SK-N-SH (cell line): ENCODE measurements at regions not wholly inside any gene's neighbourhood (a gene's known extent, or its start where the extent isn't known, plus 50 kb on each side); places are given as distances from the start of the nearest gene placed in this dataset.

Experiments
- CTCF ChIA-PET: fragments of 300-600, 350-600 bp; formaldehyde crosslinking; extraction: SDS; loops from one replicate; lab custom pipeline; 2021; lab: Yijun Ruan, JAX
- POLR2A ChIA-PET: fragments of 350-600 bp; sonication (Branson Sonifier 250); formaldehyde crosslinking; extraction: SDS; loops from one replicate; lab custom pipeline; 2020; ENCODE audit warnings: antibody characterized with exemption, inconsistent platforms; lab: Yijun Ruan, JAX
- DNase-seq: peaks from one replicate; pipeline ENCODE4 v3.0.0; 2012
- H2AFZ ChIP-seq: fragments of 200-600 bp; sonication (generic); 2 replicates; pipeline ENCODE4 v1.8.1; 2016; ENCODE audit warnings: antibody characterized with exemption, mild to moderate bottlenecking, low read depth
- H3F3A ChIP-seq: fragments of 200-600 bp; sonication (generic); replicated peaks from 2 replicates; pipeline ENCODE3; 2016; ENCODE audit warnings: antibody characterized with exemption, mild to moderate bottlenecking; ENCODE audit not compliant: insufficient read depth
- H3K27ac ChIP-seq, 2 experiments: fragments of 200-500 bp in 1 of 2; fragments of 200-600 bp in 1 of 2; sonication (Bioruptor generic) in 1 of 2; sonication (generic), shearing (Covaris generic) in 1 of 2; 2 replicates each; pipeline versions ENCODE4 v1.5.1 to v1.6.1; 2014 to 2016; ENCODE audit warnings: low read depth in 2 of 2, inconsistent platforms in 1 of 2, low read length in 1 of 2, mild to moderate bottlenecking in 1 of 2, mixed read lengths in 1 of 2
- H3K27me3 ChIP-seq: fragments of 200-600 bp; sonication (generic), shearing (Covaris generic); 2 replicates; pipeline ENCODE4 v1.6.1; 2016; ENCODE audit warnings: mixed run types; ENCODE audit not compliant: insufficient read depth
- H3K36me3 ChIP-seq, 2 experiments: fragments of 200-500 bp in 1 of 2; fragments of 200-600 bp in 1 of 2; sonication (Bioruptor generic) in 1 of 2; sonication (generic) in 1 of 2; replicated peaks in 1 of 2; 2 replicates each; pipeline versions ENCODE3 to v1.5.1; 2014 to 2016; ENCODE audit warnings: low read length in 1 of 2, mild to moderate bottlenecking in 1 of 2; ENCODE audit not compliant: insufficient read depth in 2 of 2, control insufficient read depth in 1 of 2
- H3K4me1 ChIP-seq, 2 experiments: fragments of 200-500 bp in 1 of 2; fragments of 200-600 bp in 1 of 2; sonication (Bioruptor generic) in 1 of 2; sonication (generic), shearing (Covaris generic) in 1 of 2; 2 replicates each; pipeline versions ENCODE4 v1.5.1 to v1.6.1; 2014 to 2016; ENCODE audit warnings: low read depth in 1 of 2, low read length in 1 of 2, mixed run types in 1 of 2; ENCODE audit not compliant: insufficient read depth in 2 of 2, control insufficient read depth in 1 of 2
- H3K4me2 ChIP-seq: fragments of 200-600 bp; sonication (generic), shearing (Covaris generic); 2 replicates; pipeline ENCODE4 v1.6.1; 2017; ENCODE audit warnings: mixed run types
- H3K4me3 ChIP-seq, 2 experiments: fragments of 200-500 bp in 1 of 2; fragments of 200-600 bp in 1 of 2; sonication (Bioruptor generic) in 1 of 2; sonication (generic), shearing (Covaris generic) in 1 of 2; 2 replicates each; pipeline versions ENCODE4 v1.5.1 to v1.8.1; 2014 to 2016; ENCODE audit warnings: low read depth in 2 of 2, inconsistent platforms in 1 of 2, low read length in 1 of 2, mild to moderate bottlenecking in 1 of 2, mixed read lengths in 1 of 2, moderate library complexity in 1 of 2
- H3K79me2 ChIP-seq: fragments of 200-600 bp; sonication (generic); 2 replicates; pipeline ENCODE4 v1.8.1; 2017; ENCODE audit warnings: mild to moderate bottlenecking; ENCODE audit not compliant: insufficient read depth
- H3K9ac ChIP-seq: fragments of 200-600 bp; sonication (generic); 2 replicates; pipeline ENCODE4 v1.6.1; 2017; ENCODE audit warnings: mixed run types
- H3K9me2 ChIP-seq: fragments of 200-600 bp; sonication (generic); 2 replicates; pipeline ENCODE4 v1.6.1; 2017; ENCODE audit warnings: mixed run types
- H3K9me3 ChIP-seq: fragments of 200-600 bp; sonication (generic); 2 replicates; pipeline ENCODE4 v1.6.1; 2017; ENCODE audit warnings: mixed run types, mild to moderate bottlenecking, moderate library complexity
- H4K20me1 ChIP-seq: fragments of 200-600 bp; sonication (generic); 2 replicates; pipeline ENCODE4 v1.6.1; 2017; ENCODE audit warnings: mild to moderate bottlenecking, mixed run types; ENCODE audit not compliant: insufficient read depth
- CHD2 ChIP-seq: fragments of 150-350 bp; IDR thresholded peaks from 2 replicates; pipeline ENCODE4 v1.6.1; 2018; ENCODE audit warnings: low read length; ENCODE audit not compliant: partially characterized antibody
- EP300 ChIP-seq, 2 experiments: IDR thresholded peaks; 2 replicates each; pipeline versions ENCODE4 v1.4.0 to v1.6.1; 2012; ENCODE audit warnings: borderline replicate concordance in 1 of 2, low read depth in 1 of 2, low read length in 1 of 2
- EZH2phosphoT487 ChIP-seq: fragments of 200-600 bp; sonication (generic); IDR thresholded peaks from 2 replicates; pipeline ENCODE4 v1.6.1; 2017; ENCODE audit warnings: low read depth, mixed run types, mild to moderate bottlenecking, antibody characterized with exemption, moderate library complexity, borderline replicate concordance
- FOXJ3 ChIP-seq: sonication (generic); formaldehyde crosslinking; IDR thresholded peaks from 2 replicates; pipeline ENCODE4 v1.5.1; 2020; ENCODE audit warnings: mild to moderate bottlenecking, missing genetic modification reagents
- FOXM1 ChIP-seq: IDR thresholded peaks from 2 replicates; pipeline ENCODE4 v1.4.0; 2012; ENCODE audit warnings: low read depth, mild to moderate bottlenecking
- GATA2 ChIP-seq: sonication (generic); formaldehyde crosslinking; IDR thresholded peaks from 2 replicates; pipeline ENCODE4 v1.5.0; 2020; ENCODE audit warnings: mild to moderate bottlenecking, missing genetic modification reagents
- JUND ChIP-seq: IDR thresholded peaks from 2 replicates; pipeline ENCODE4 v1.4.0; 2012
- NFIC ChIP-seq: IDR thresholded peaks from 2 replicates; pipeline ENCODE4 v1.4.0; 2012; ENCODE audit warnings: borderline replicate concordance
- NRF1 ChIP-seq: IDR thresholded peaks from 2 replicates; pipeline ENCODE4 v1.6.1; 2012; ENCODE audit warnings: low read depth, mild to moderate bottlenecking, low read length
- POLR2AphosphoS5 ChIP-seq: IDR thresholded peaks from 2 replicates; pipeline ENCODE4 v1.6.1; 2012; ENCODE audit warnings: low read depth, low read length
- RAD21 ChIP-seq: IDR thresholded peaks from 2 replicates; pipeline ENCODE4 v1.6.1; 2012; ENCODE audit warnings: mild to moderate bottlenecking, low read length
- RXRA ChIP-seq: IDR thresholded peaks from 2 replicates; pipeline ENCODE4 v1.4.0; 2012; ENCODE audit warnings: low read depth, mild to moderate bottlenecking, borderline replicate concordance
- SIN3A ChIP-seq: IDR thresholded peaks from 2 replicates; pipeline ENCODE4 v1.6.1; 2012; ENCODE audit warnings: low read depth, mild to moderate bottlenecking, low read length, moderate library complexity, borderline replicate concordance
- SMC3 ChIP-seq: IDR thresholded peaks from 2 replicates; pipeline ENCODE4 v1.6.1; 2012; ENCODE audit warnings: low read depth, low read length, improper control_type of control experiment
- TAF1 ChIP-seq: IDR thresholded peaks from 2 replicates; pipeline ENCODE4 v1.6.1; 2012; ENCODE audit warnings: low read depth, mild to moderate bottlenecking, low read length, moderate library complexity, borderline replicate concordance
- TEAD4 ChIP-seq: IDR thresholded peaks from 2 replicates; pipeline ENCODE4 v1.4.0; 2012; ENCODE audit warnings: mild to moderate bottlenecking, borderline replicate concordance; ENCODE audit not compliant: insufficient read depth
- WGBS: methylation state at CpG from one replicate; pipeline ENCODE4 v1.1.6; 2017; ENCODE audit warnings: low lambda C conversion rate; 5-methylcytosine and 5-hydroxymethylcytosine counted together
- TF ChIP-seq, protein P1 (sequence below): IDR thresholded peaks from 2 replicates; pipeline ENCODE4; 2012
- TF ChIP-seq, protein P2 (sequence below): fragments of 200-600 bp; sonication (generic); IDR thresholded peaks from 2 replicates; pipeline ENCODE4 v1.6.1; 2017; ENCODE audit warnings: antibody characterized with exemption, mild to moderate bottlenecking, moderate library complexity
- TF ChIP-seq, protein P3 (sequence below): IDR thresholded peaks from 2 replicates; pipeline ENCODE4 v1.4.0; 2012; ENCODE audit warnings: low read depth
- TF ChIP-seq, protein P4 (sequence below): IDR thresholded peaks from 2 replicates; pipeline ENCODE4 v1.4.0; 2012; ENCODE audit warnings: low read depth, borderline replicate concordance
- TF ChIP-seq, protein P5 (sequence below): IDR thresholded peaks from 2 replicates; pipeline ENCODE4 v1.6.1; 2012; ENCODE audit warnings: mild to moderate bottlenecking, low read depth, low read length, moderate library complexity

DNA sequence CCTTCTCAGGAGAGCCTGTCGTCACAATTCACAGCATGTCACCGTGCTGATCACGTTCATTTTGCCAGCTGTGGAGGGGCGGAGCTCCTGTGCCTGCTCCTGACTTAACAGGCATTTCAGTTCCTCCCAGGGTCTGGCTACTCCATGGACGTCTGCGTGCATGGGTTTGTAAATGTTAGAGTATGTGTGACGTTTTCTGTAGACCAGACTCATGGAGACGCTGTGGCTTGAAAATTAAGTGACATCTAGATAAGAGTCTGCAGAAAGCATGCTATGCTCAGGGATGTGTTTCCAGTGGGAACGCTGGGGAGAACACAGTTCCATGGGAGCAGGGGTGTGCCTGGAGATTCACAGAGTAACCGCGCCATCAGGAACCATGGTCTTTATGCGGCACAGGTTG lies 804.0 kb downstream of the TBC1D22A start:
- ChIA-PET POLR2A (no interaction called here), CTCF (no interaction called here)
- no peaks in the 10 kb centered on the region for H3K36me3 ChIP-seq
- no peaks in the 10 kb centered on the region; the same call in 1 of the 2 replicates for H3K27me3 ChIP-seq
- no peak overlapping the region for H3K27ac ChIP-seq
- H3K9ac ChIP-seq = no peak overlapping the region
- no peak overlapping the region for H3K4me2 ChIP-seq
- no peak overlapping the region for H2AFZ ChIP-seq
- H3F3A ChIP-seq = no peaks in the 10 kb centered on the region
- H3K9me3 ChIP-seq = no peaks in the 10 kb centered on the region
- H3K4me3 ChIP-seq = no peak overlapping the region
- DNase-seq = no peak
- no peaks in the 10 kb centered on the region; a peak in 1 of 4 replicates for H3K4me1 ChIP-seq
- no peaks in the 10 kb centered on the region for H3K79me2 ChIP-seq
- WGBS = 40% methylated on average over 8 of the region's 12 CpGs
- H4K20me1 ChIP-seq = no peaks in the 10 kb centered on the region
- H3K9me2 ChIP-seq = no peaks in the 10 kb centered on the region
- TF ChIP-seq SIN3A = no peak
- TF ChIP-seq POLR2AphosphoS5 = no peak
- TF ChIP-seq TAF1 = no peak
- TF ChIP-seq, protein P1, sequence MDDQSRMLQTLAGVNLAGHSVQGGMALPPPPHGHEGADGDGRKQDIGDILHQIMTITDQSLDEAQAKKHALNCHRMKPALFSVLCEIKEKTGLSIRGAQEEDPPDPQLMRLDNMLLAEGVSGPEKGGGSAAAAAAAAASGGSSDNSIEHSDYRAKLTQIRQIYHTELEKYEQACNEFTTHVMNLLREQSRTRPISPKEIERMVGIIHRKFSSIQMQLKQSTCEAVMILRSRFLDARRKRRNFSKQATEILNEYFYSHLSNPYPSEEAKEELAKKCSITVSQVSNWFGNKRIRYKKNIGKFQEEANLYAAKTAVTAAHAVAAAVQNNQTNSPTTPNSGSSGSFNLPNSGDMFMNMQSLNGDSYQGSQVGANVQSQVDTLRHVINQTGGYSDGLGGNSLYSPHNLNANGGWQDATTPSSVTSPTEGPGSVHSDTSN = no peak
- TF ChIP-seq FOXJ3 (CRISPR knock-in tag) = no peak
- no peak for TF ChIP-seq NRF1
- TF ChIP-seq RAD21 = no peak
- TF ChIP-seq GATA2 (CRISPR knock-in tag) = no peak
- no peak for TF ChIP-seq TEAD4
- TF ChIP-seq FOXM1 = no peak
- TF ChIP-seq SMC3 = no peak
- no peak for TF ChIP-seq NFIC
- TF ChIP-seq, protein P2, sequence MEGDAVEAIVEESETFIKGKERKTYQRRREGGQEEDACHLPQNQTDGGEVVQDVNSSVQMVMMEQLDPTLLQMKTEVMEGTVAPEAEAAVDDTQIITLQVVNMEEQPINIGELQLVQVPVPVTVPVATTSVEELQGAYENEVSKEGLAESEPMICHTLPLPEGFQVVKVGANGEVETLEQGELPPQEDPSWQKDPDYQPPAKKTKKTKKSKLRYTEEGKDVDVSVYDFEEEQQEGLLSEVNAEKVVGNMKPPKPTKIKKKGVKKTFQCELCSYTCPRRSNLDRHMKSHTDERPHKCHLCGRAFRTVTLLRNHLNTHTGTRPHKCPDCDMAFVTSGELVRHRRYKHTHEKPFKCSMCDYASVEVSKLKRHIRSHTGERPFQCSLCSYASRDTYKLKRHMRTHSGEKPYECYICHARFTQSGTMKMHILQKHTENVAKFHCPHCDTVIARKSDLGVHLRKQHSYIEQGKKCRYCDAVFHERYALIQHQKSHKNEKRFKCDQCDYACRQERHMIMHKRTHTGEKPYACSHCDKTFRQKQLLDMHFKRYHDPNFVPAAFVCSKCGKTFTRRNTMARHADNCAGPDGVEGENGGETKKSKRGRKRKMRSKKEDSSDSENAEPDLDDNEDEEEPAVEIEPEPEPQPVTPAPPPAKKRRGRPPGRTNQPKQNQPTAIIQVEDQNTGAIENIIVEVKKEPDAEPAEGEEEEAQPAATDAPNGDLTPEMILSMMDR = no peak

DNA sequence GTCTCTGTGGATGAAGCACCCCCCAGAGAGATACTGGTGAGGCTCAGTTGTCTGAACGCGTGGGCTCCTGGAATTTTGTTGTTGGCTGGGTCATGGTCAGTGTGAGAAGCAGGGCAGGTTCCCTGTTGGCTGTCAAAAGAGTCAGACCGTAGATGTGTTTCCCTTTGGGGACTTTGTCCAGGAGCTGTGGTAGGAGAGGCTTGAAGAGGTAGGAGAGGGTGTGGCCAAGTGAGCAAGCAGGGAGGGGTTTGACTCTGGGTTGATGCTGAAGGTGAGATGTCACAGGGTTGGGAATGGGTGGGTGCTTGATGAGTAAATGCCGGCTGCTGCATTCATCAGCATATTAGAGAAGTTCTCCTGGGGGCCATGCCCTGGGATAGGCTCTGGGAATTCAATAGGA lies 803.2 kb downstream of the TBC1D22A start:
- DNase-seq = no peak
- H2AFZ ChIP-seq = no peak overlapping the region
- POLR2A ChIA-PET = no interaction called here
- H3K4me3 ChIP-seq = no peak overlapping the region
- no peak for TF ChIP-seq GATA2 (CRISPR knock-in tag)
- TF ChIP-seq, protein P3, sequence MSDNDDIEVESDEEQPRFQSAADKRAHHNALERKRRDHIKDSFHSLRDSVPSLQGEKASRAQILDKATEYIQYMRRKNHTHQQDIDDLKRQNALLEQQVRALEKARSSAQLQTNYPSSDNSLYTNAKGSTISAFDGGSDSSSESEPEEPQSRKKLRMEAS = no peak
- TF ChIP-seq, protein P4, sequence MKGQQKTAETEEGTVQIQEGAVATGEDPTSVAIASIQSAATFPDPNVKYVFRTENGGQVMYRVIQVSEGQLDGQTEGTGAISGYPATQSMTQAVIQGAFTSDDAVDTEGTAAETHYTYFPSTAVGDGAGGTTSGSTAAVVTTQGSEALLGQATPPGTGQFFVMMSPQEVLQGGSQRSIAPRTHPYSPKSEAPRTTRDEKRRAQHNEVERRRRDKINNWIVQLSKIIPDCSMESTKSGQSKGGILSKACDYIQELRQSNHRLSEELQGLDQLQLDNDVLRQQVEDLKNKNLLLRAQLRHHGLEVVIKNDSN = no peak
- TF ChIP-seq RXRA = no peak
- TF ChIP-seq EP300 (IDR thresholded peaks at IDR 0.05; ENCODE audit: borderline replicate concordance in 1 of 2, low read depth in 1 of 2, low read length in 1 of 2) = no peak
- TF ChIP-seq JUND = no peak
- TF ChIP-seq CHD2 = no peak
- TF ChIP-seq, protein P5, sequence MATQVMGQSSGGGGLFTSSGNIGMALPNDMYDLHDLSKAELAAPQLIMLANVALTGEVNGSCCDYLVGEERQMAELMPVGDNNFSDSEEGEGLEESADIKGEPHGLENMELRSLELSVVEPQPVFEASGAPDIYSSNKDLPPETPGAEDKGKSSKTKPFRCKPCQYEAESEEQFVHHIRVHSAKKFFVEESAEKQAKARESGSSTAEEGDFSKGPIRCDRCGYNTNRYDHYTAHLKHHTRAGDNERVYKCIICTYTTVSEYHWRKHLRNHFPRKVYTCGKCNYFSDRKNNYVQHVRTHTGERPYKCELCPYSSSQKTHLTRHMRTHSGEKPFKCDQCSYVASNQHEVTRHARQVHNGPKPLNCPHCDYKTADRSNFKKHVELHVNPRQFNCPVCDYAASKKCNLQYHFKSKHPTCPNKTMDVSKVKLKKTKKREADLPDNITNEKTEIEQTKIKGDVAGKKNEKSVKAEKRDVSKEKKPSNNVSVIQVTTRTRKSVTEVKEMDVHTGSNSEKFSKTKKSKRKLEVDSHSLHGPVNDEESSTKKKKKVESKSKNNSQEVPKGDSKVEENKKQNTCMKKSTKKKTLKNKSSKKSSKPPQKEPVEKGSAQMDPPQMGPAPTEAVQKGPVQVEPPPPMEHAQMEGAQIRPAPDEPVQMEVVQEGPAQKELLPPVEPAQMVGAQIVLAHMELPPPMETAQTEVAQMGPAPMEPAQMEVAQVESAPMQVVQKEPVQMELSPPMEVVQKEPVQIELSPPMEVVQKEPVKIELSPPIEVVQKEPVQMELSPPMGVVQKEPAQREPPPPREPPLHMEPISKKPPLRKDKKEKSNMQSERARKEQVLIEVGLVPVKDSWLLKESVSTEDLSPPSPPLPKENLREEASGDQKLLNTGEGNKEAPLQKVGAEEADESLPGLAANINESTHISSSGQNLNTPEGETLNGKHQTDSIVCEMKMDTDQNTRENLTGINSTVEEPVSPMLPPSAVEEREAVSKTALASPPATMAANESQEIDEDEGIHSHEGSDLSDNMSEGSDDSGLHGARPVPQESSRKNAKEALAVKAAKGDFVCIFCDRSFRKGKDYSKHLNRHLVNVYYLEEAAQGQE = no peak
- no peak for TF ChIP-seq EZH2phosphoT487
- H3F3A ChIP-seq = no peaks in the 10 kb centered on the region
- no peaks in the 10 kb centered on the region; a peak in 1 of 4 replicates for H3K4me1 ChIP-seq
- no peak overlapping the region for H3K9ac ChIP-seq
- H3K4me2 ChIP-seq = no peak overlapping the region
- H3K27ac ChIP-seq = no peak overlapping the region
- CTCF ChIA-PET = no interaction called here
- H3K27me3 ChIP-seq = no peaks in the 10 kb centered on the region; the same call in 1 of the 2 replicates
- no peaks in the 10 kb centered on the region for H3K36me3 ChIP-seq
- 35% methylated on average over 4 of the region's 4 CpGs for WGBS
- H4K20me1 ChIP-seq = no peaks in the 10 kb centered on the region
- H3K79me2 ChIP-seq = no peaks in the 10 kb centered on the region
- no peaks in the 10 kb centered on the region for H3K9me2 ChIP-seq
- H3K9me3 ChIP-seq = no peaks in the 10 kb centered on the region
